ENCODE measurements at regions not wholly inside any gene's neighbourhood (a gene's known extent, or its start where the extent isn't known, plus 50 kb on each side); places are given as distances from the start of the nearest gene placed in this dataset.
"Not testable (repeated sequence)": the region's sequence is repeated elsewhere in the genome, so short reads cannot be mapped to it uniquely, and the experiment has no call there.

DNA sequence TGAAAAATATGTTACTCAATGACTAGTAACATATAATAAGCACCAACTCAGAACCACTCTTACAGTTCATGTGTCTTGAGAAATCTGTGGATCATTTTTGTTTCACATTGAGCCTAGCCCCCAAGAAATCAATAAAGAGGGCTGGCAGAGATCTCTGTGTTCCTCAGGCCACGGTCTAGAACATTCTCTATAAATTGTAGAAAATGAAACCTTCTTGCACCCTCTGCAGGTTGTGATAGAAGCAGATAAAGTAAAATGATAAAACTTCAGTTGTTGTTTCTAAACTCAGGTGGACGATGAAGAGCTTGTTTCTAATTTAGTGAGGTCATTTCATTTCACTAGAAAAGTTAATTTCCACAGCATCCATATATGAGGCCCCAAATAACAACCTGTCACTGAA, 182.7 kb downstream of the KIT start:
- in situ Hi-C loops (cut with HindIII; ENCODE audit: low pct_unique_long_range_greater_than_20kb, low sequenced_read_pairs): no loop called here
- no peak for DNase-seq (ENCODE audit: low read depth, low spot score)

DNA sequence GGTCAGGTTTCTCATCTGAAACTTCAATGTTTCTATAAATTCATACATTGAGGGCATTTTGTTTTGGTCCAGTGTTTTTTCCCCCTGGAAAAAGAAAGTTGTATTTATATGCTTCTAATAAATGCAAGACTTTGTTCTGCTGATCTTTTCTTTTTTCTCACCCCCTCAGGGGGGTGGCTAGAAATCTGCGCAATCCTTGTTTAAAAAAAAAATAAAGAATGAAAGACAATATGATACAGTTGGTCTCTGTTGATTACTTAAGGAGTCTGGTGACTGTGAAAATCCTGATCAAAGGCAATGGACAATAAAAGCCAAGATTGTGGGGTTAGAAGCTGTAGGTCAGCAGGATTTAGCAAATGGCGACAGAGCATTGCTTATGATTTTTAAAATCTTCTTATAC, 180.5 kb downstream of the KIT start:
- peak; percentile 96 for DNase-seq (ENCODE audit: low read depth, low spot score)

DNA sequence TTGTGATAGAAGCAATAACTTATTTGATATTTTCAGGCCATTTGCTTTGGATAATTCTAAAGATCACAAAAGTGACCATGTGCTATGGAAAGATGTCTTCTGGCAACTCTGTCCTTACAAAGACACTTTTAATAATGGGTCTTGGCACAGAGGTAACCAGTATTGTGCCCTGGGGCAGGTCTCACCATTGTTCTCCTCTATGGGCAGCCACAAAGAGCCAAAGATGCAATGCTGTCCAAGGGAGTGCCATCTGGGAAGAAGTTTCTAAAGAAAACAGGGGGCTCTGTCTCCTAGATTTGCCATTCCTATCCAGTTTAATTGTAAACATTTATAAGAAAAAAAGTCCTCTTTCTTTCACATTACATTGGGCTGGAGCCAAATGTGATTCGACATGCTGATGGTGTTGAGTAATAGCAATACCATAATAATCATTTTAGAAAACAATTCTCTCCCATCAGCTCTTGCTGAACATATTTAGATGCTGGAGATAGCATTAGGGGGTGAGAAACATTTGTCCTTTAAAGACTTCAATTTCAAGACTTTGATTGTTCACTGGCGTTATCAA, 179.9 kb downstream of the KIT start:
- DNase-seq (ENCODE audit: low read depth, low spot score): peak; percentile 88
- in situ Hi-C loops (cut with HindIII; ENCODE audit: low pct_unique_long_range_greater_than_20kb, low sequenced_read_pairs): no loop called here

More for the DNA sequence above, 180.5 kb downstream of the KIT start:
- in situ Hi-C loops (cut with HindIII; ENCODE audit: low pct_unique_long_range_greater_than_20kb, low sequenced_read_pairs): no loop called here

DNA sequence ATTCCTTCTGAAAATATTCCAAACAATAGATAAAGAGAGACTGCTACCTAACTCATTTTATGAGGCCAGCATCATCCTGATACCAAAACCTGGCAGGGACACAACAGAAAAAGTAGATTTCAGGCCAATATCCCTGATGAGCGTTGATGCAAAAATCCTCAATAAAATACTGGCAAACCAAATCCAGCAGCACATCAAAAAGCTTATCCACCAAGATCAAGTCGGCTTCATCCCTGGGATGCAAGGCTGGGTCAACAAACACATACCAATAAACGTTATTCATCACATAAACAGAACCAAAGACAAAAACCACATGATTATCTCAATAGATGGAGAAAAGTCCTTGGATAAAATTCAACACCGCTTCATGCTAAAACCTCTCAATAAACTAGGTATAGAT, 170.6 kb downstream of the KIT start:
- DNase-seq (ENCODE audit: low read depth, low spot score); in situ Hi-C loops (cut with HindIII; ENCODE audit: low pct_unique_long_range_greater_than_20kb, low sequenced_read_pairs): not testable (repeated sequence)

DNA sequence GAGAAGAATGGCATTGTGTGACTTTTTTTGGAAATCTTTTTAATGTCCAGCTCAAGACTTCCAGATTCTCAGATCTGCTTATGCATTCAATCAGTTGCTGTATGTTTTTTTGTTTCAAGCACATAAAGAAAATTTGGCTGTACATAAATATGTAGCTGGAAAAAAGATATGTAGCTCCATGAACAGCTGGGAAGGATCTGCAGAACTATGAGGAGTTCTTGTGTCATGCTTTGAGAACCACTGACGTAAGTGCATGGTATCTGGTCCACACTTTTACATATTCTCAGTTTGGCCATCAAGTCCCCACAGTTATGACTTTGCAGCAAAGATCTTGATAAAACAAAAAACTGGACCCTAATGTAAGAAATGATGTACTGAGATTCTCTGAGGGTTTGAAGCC, 165.9 kb downstream of the KIT start:
- in situ Hi-C loops (cut with HindIII; ENCODE audit: low pct_unique_long_range_greater_than_20kb, low sequenced_read_pairs): no loop called here
- DNase-seq (ENCODE audit: low read depth, low spot score): no peak

DNA sequence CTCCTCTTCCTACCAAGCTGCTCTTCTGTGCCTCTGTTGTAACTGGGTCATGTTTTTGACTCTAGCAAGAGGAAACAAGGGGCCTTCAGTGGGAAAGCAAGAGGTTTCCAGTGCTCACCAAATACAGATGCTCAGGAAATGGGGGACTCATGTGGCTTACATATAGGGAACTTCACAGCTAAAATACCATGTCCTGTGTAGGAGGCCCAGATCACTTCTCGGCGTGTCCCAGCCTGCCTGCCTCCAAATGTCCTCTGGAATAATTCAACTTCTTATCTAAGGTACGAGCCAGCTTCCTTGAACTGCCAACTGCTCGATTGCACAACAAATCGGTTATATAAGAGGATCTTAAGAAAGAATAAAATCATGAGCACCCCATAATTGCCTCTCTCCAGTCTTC, 161.3 kb downstream of the KIT start:
- no peak for DNase-seq (ENCODE audit: low read depth, low spot score)
- in situ Hi-C loops (cut with HindIII; ENCODE audit: low pct_unique_long_range_greater_than_20kb, low sequenced_read_pairs): no loop called here

DNA sequence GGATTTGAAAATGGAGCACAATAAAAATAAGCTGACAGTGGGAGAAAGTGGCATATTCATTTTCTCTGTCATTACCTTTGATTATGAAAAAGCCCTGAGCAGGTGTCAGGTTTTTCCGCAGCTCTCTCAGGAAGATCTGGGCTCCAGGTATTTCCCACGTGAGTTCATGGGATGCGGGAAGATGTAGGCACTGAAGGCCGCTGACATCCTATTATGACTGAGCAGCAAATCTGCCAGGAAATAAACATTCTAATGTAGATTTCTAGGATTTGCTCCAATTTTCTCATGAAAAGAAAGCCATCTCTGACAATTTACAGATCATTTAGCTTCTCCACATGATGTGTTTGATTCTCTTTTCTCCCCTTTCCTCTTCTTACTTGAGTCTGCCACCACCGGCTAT, 160.7 kb downstream of the KIT start:
- no peak for DNase-seq (ENCODE audit: low read depth, low spot score)
- in situ Hi-C loops (cut with HindIII; ENCODE audit: low pct_unique_long_range_greater_than_20kb, low sequenced_read_pairs): no loop called here

DNA sequence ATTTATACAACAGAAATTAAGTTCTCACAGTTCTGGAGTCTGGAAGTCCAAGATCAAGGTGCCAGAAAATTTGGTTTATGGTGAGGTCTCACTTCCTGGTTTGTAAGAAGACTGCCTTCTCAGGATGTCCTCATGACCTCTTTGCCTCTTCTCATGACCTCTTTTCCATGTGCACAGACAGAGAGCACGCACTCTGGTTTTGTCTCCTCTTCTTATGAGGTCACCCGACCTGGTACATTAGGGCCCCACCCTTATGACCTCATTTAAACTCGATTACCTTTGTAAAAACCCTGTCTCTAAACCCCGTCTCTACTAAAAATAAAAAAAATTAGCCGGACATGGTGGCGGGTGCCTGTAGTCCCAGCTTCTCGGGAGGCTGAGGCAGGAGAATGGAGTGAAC, 155.9 kb downstream of the KIT start:
- no peak for DNase-seq (ENCODE audit: low read depth, low spot score)
- in situ Hi-C loops (cut with HindIII; ENCODE audit: low pct_unique_long_range_greater_than_20kb, low sequenced_read_pairs): no loop called here

DNA sequence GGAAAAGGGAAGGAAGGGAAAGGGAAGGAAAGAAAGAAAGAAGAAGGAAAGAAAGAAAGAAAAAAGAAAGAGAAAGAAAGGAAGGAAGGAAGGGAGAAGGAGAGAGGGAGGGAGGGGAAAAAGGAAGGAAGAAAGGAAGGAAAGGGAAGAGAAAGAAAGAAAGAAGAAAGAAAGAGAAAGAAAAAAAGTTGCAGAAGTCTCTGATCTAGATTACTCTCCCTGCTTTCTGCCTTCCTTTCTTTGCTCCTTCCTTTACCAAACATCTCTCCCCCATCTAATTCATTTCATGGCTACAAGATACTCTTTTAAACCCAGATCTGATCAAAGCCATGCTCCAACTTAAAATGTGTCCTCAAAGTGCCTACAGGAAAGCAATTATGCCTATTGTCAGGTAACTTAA, 148.6 kb downstream of the KIT start:
- in situ Hi-C loops (cut with HindIII; ENCODE audit: low pct_unique_long_range_greater_than_20kb, low sequenced_read_pairs): no loop called here
- no peak for DNase-seq (ENCODE audit: low read depth, low spot score)

DNA sequence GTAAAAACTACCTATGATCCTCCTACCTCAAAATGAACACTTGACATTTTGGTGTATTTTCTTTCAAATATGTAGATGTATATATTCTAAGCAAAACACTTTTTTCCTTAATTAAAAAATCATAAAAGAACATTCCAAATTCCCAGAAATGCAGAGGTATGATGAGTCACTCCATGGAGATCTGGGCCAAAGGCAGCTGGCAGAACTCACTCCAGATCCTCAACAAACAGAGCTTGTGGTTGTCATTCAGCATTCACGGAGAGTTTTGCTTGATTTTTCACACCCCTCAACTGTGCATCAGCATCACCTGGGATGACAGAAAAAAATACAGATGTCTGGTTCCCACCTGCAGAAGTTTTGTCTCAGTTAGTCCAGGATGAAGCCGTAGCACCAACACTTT, 144.6 kb downstream of the KIT start:
- no peak for DNase-seq (ENCODE audit: low read depth, low spot score)
- in situ Hi-C loops (cut with HindIII; ENCODE audit: low pct_unique_long_range_greater_than_20kb, low sequenced_read_pairs): no loop called here

DNA sequence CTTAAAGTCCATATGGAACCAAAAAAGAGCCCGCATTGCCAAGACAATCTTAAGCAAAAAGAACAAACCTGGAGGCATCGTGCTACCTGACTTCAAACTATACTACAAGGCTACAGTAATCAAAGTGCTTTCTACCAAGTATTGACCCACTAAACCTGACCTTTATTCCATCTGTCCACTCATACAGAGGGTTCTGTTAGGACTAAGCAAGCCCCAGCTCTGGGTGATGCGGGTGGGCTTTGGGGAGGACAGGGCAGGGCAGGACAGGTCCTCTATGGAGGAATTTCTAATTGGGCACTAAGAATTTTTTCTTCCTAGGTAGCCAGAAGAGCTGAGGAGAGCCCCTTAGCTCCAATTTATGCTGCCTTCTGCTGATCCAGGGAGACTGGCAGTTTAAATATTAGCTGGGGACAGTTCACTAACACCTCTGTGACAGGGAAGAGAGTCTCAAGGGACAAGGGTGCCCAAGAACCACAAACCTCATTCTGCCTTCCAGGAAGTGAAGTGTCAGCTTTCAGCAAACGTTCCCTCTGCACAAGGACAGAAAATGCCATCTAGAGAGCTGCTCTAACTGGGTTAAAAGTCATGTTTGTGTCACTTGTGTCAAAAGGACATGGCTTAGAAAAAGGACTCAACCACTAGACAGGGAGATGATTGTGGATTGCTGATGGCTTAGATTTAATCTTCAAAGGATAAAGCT, 143.2 kb downstream of the KIT start:
- in situ Hi-C loops (cut with HindIII; ENCODE audit: low pct_unique_long_range_greater_than_20kb, low sequenced_read_pairs): no loop called here
- DNase-seq (ENCODE audit: low read depth, low spot score): no peak

DNA sequence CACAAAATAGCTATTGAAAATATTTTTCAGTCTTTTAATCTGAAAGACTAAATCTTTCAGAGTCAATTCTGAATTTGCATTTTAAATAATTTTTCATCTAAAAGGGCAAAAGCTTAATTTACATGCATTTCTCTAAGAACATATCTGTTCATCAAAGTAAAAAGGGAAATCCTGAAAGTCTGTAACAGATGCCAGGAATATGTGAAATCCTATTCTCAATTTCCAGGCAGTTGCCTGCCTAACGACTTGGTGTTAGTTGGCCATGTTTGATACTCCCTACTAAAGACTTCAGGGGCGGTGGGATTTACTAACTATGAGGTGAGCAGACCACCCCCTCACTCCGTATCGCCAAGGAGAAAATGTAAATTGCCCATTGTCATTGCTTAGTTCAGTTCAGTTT, 136.8 kb downstream of the KIT start:
- in situ Hi-C loops (cut with HindIII; ENCODE audit: low pct_unique_long_range_greater_than_20kb, low sequenced_read_pairs): no loop called here
- DNase-seq (ENCODE audit: low read depth, low spot score): no peak

DNA sequence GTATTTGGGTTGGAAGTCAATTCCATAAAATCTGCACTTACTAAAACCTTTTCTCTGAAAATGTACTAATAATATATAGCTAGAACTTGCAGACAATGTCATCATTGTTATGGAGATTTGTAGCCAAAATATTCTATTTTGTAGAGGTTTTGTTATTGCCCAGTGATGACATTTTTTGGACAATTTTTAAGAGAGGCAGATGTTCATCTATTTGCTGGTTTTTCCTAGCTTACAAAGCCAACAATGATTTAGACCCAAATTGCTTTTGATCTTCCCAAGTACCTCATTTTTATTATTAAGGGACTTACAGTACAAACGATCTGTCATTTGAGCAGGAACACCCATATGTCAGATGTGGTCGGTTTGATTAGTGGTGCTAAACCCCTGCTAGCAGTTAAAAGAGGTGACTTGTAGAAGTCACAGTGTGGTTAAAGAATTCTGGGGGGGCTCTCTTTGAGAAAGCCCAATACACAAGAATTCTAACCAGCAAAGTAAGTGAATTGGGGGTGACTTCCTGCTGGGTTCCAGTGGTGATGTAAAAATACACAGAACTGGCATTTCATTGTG, 136.2 kb downstream of the KIT start:
- DNase-seq (ENCODE audit: low read depth, low spot score): no peak
- in situ Hi-C loops (cut with HindIII; ENCODE audit: low pct_unique_long_range_greater_than_20kb, low sequenced_read_pairs): no loop called here

Small RNA genes lying in the stretch of these regions (small RNA-seq; reads per million reads assigned to genes)
- gene RPL38P3: 0 reads per million in 2 experiments

Data from SK-MEL-5 (cell line).